A549 (cell line): ENCODE measurements at regions not wholly inside any gene's neighbourhood (a gene's known extent, or its start where the extent isn't known, plus 50 kb on each side); places are given as distances from the start of the nearest gene placed in this dataset.
"Not testable (repeated sequence)": the region's sequence is repeated elsewhere in the genome, so short reads cannot be mapped to it uniquely, and the experiment has no call there.

Source experiments
- JUNB ChIP-seq: fragments of >200 bp; sonication (Bioruptor Twin); formaldehyde crosslinking; IDR thresholded peaks from 2 replicates; pipeline ENCODE4 v1.6.1; 2016
- PHF8 ChIP-seq: fragments of 200-600 bp; sonication (generic); IDR thresholded peaks from 2 replicates; pipeline ENCODE4 v1.6.1; 2016; ENCODE audit warnings: low read depth, mild to moderate bottlenecking, antibody characterized with exemption, moderate library complexity, borderline replicate concordance
- POLR2A ChIP-seq: IDR thresholded peaks from 2 replicates; pipeline ENCODE4 v1.6.1; 2012; ENCODE audit warnings: mild to moderate bottlenecking, low read length
- ZFP36 ChIP-seq: fragments of 450-650 bp; IDR thresholded peaks from 2 replicates; pipeline ENCODE4 v1.6.1; 2014; ENCODE audit warnings: borderline replicate concordance; ENCODE audit not compliant: partially characterized antibody
- TF ChIP-seq, protein P1 (sequence below): fragments of >200 bp; sonication (Bioruptor Twin); formaldehyde crosslinking; IDR thresholded peaks from 3 replicates; pipeline ENCODE4 v1.5.1; 2016

DNA sequence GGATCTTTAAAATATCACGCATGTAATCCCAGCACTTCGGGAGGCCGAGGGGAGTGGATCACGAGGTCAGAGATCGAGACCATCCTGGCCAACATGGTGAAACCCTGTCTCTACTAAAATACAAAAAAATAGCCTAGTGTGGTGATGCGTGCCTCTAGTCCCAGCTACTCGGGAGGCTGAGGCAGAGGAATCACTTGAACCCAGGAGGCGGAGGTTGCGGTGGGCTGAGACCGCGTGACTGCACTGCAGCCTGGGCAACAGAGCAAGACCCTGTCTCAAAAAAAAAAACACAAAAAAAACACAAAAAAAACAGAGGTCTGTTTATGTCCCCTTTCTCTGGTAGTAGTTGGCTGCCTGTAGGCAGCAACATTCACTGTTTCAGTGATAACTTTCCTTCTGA is 404.3 kb downstream of the CD83 start:
- TF ChIP-seq ZFP36, JUNB, PHF8, POLR2A: not testable (repeated sequence)
- TF ChIP-seq, protein P1, sequence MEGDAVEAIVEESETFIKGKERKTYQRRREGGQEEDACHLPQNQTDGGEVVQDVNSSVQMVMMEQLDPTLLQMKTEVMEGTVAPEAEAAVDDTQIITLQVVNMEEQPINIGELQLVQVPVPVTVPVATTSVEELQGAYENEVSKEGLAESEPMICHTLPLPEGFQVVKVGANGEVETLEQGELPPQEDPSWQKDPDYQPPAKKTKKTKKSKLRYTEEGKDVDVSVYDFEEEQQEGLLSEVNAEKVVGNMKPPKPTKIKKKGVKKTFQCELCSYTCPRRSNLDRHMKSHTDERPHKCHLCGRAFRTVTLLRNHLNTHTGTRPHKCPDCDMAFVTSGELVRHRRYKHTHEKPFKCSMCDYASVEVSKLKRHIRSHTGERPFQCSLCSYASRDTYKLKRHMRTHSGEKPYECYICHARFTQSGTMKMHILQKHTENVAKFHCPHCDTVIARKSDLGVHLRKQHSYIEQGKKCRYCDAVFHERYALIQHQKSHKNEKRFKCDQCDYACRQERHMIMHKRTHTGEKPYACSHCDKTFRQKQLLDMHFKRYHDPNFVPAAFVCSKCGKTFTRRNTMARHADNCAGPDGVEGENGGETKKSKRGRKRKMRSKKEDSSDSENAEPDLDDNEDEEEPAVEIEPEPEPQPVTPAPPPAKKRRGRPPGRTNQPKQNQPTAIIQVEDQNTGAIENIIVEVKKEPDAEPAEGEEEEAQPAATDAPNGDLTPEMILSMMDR: not testable (repeated sequence)
